Cerebellar cortex (tissue), 1 donor: ENCODE measurements at regions not wholly inside any gene's neighbourhood (a gene's known extent, or its start where the extent isn't known, plus 50 kb on each side); places are given as distances from the start of the nearest gene placed in this dataset.
A peak's percentile ranks its signal among the peaks of the same experiment; 100 is the strongest.

ENCODE experiments used
- DNase-seq: peaks from one replicate; pipeline ENCODE4 v3.0.0-alpha.2; 2015; ENCODE audit warnings: low spot score

DNA sequence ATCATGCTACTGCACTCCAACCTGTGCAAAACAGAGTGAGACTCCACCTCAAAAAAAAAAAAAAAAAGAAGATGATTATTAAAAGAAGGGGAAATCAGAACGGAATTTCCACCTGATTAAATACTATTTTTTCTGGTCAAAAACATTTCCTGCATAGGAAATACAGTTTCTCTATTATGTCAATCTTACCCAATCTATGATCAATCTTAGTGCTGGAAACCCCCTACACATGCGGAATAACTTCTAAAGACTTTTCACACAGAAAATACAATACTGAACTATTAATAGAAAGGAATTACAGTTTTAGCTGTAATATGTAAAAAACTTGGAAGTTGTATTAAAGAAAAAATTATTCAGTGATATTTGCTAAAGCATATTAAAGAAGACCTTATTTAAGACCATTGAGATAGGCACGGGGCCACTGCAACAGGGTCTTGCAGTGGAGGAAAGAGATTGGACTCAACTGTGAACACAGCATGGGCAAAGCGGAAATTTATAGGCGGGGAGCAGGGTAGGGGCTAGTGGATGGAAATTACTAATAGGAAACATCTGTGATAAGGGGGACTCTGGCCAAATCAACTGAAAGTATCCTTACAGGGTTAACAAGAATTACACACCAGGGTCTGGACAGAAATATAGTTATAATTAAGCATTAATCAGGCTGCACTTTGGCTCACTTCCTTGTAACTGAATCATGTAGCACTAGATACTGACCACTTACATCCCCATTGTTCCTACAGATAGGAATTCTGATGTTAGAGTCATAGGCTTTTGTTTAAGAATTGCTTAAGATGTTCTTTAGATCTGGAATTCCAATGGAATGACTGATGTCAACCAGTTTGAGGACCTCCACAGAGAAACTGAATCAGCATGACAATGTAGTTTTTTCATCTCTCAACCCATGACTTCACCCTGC, 411.5 kb upstream of the DDI1 start:
- no peak for DNase-seq

DNA sequence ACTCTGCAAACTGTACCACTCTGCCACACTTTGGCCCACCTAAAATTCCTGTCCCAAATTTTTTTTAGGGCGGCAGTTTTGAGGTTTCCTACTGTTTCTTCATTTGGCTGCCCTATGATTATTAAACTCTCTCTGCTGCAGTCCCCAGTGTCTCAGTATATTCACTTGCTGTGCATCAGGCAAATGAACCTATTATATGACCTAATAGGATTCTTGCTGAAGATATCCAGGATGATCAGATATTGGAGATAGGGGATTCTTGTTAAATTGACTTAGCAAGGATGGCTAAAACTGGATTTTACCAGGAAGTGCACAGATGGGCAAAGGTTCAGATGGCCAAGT, 410.8 kb upstream of the DDI1 start:
- no peak for DNase-seq

DNA sequence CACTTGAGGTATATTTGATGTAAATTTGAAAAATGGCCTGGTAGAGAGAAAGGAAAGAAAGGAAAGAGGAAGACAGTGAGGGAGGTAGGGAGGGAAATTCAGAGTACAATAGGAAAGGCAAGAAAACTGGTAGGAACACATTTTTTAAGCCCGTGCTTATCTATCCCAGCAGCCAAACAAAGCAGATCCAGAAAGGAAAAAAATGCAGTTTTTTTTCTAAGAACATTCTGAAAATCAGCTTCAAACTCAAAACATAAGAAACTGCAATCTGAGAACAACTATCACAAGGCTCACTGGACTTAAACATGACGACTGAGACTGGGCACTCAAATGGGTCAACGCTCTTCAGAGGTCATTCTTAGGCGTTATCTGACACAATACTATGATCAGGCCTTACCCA, 408.3 kb upstream of the DDI1 start:
- no peak for DNase-seq

DNA sequence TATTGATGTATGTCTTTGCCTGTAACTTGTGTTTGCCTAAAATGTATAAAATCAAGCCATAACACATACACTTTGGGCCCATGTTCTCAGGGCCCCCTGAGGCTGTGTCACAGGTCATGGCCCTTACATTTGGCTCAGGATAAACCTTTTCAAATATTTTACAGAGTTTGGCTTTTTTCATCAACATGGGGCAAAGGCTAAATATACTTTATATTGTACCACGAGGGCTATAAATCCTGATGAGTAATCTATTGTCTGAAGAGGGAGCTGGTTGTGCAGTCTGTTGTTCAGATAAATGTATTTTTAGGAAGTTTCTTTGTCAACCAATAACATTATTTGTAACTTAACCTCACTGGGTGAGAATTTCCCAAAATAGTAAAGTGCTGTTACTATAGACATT, 404.6 kb upstream of the DDI1 start:
- DNase-seq: no peak

DNA sequence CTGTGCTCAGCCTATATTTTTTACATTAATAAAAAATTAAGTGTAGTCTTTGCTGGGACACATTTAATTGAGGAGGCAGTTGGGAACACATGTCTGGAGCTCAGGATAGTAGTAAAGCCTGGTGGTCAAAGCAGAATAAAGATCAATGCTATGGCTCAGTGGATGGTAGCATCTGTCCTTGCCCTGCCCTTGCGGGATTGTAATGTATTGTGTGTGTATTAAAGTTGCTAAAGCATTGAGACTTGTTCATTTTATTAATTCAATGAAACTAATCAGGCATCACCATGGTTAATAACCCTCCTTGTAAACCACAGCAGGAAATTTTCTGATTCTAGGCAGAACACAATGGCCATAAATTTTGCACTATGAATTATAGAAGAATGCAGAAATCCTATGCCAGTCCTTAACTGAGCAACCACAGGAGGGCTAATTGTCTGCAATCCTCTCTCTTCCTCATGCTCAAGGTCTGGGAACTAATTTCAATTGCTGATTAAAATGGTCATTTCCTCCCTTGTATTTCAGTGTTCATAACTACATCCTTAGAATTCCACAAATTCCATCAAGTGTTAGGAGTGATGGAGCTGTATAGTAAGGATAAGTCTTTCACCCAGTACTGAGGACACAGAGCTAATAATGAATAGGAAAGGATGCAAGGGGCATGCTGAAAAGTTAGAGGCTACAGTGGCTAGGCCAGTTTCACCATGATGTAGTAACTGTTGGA, 403.2 kb upstream of the DDI1 start:
- DNase-seq: peak; percentile 33

DNA sequence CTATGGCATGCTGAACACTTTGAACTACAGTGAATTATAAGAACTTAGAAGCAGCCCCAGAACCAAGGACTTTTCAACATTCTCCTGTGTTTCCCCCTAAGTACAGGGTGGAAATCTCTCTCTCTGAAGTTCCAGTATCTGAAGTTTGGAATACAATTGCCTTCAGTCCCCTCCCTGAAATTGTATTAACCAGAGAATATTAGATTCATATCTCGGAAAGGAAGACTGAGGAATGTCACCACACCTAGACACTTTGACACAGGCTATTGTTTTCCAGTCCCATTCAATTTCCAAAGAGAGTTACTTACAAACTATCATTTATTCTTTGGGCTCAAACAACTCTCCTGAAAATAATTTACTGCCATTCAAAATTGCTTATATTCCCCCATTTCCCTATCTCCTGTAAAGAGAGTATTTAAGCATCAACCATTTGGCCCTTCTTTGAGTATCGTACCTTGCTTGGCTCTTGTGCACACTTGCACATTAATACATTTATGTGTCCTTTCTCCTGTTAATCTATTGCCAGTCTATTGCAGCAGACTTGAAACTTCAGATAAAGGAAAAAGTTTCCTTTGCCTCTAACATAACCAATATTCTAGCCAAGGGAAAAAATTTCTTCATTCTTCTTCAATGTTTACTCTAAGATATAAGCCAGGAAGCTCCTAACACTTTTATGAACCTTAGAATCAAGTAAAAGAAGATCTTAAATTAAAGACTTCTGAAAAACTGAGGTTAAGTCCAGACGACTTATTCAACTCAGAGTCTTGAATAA, 402.4 kb upstream of the DDI1 start:
- DNase-seq: no peak

DNA sequence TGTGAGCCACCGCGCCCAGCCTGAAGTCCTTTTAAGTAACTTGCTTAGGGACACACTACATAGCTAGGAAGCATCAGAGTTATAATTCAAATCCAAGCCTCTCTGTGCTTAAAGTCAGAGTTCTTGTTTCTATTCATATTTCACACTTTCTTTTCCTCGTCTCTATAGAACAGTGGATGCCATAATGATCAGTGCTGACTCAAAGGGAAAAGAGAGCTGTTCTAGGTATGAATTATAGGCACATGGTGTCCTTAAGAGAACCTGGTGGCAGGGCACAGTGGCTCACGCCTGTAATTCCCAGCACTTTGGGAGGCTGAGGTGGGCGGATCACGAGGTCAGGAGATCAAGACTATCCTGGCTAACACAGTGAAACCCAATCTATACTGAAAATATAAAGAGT, 400.2 kb upstream of the DDI1 start:
- no peak for DNase-seq

DNA sequence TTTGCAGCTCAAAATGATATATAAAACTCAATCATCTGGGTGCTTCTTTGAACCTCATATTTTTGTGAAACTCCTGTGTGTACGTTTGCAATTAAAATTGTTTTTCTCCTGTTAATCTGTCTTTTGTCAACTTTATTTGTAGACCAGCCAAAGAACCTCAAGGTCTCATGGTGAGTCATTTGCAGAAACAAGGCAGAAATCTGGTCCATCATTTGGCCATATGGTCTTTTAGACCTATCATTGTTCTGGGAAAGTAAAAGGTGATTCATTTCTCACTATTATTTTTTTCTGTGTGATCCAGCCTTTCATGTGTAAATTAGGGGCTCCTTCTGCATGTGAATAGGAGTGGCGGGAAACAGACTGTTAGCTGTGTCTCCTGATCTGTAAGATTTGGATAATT, 399.1 kb upstream of the DDI1 start:
- DNase-seq: no peak

DNA sequence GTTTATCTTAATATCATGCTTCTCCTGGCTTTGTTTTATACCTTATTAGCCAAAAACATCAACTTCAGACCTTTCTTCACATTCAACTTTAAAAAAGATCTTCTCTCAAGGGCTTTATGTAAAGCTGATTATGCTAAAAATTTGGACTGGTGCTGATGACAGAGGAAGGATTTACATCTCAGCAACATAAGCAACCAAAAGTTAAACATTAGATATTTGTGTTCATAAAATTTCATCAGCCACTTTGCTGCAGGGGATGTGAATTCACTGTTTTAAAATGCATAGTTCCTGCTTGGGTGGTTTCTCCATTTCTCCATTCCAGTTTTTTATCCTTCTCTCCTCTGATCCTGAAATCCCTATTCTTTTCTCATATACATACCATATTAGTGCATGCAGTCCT, 398.6 kb upstream of the DDI1 start:
- DNase-seq: no peak

DNA sequence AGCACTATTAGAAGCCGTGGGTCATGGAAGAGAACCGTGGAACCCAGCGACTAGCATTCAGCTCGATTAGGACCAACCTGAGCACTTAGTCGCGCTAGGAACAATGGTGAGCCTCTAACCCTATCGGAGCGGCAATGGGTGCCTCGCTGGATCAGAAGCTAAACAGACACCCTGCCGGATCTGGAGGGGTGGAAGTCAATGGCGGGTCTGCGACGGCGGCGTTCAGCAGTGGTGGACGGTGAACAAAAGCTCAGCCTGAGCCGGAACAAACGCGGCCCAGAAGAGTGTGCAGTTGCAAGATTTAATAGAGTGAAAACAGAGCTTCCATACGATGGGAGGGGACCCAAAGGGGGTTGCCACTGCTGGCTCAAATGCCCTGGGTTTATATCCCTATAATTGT, 391.8 kb upstream of the DDI1 start:
- no peak for DNase-seq

DNA sequence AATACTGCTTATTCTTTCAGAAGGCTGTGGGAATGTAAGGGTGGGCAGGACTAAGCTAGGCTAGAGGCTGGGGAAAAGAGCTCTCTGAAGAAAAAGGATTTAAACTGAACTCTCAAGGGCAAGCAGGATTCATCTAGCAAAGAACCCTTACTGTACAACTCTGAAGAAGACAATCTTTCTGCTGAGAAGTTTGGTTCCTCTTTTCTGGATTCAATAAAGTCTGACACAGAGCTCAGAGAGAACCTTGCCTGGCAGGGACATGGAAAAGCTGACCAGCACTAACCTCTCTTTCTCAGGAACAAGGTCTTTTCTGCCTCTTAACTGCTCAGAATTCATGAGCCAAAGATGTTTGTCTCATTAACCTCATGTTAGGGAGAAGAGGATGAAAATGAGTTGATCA, 388.4 kb upstream of the DDI1 start:
- DNase-seq: no peak

DNA sequence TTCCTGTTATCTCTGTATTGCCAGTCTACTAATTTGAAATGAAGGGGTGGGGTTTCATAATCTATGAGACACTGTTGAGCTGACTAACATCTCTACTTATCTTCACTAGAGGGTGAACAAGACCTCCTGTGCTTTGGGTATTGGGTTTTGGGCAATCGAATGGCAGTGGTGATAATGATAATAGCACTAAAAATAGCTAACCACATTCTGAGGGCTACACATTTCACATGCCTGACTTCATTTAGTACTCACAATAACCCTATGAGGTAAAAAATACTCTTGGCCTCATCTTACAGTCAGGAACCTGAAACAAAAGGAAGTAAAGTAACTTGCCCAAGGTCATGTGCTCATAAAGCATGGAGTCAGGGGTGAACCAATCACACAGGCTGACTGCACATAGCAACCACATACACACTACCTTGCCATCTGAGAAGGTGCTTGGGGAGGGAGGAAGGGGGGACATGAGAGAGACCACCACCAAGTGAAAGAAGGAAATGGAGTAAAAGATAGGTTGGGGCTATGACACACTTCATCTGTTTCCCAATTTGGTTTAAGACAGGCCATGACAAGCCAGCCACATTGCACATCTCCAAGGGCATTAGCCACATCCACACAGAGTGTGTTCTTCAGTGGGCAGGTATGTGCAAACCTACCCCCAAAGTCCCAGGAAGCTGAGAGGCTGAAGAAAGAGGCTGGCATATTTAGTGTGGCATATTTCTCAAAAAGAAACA, 387.6 kb upstream of the DDI1 start:
- DNase-seq: no peak

DNA sequence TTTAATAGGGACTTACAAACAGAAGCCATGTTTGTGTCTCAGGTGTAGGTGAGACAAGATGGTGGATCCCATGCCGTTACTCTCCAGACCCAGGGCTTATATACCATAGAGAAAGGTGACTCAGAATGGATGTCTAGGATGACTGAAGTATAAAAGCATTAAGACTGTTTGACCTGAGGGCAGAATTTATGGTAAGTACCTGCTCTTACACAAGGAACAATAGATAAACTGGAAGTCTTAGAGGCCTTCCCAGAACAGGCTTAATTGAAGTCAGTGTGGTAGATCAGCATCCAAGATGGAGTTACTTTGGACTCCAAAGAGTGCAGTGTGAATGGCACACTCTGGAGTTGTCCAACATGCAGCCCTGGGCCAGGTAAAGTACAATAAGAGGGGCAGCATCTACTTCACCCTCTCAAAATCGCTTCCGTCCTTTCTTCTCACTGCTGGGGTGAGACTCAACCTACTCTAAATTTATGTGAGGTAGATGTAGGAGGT, 387.0 kb upstream of the DDI1 start:
- no peak for DNase-seq

DNA sequence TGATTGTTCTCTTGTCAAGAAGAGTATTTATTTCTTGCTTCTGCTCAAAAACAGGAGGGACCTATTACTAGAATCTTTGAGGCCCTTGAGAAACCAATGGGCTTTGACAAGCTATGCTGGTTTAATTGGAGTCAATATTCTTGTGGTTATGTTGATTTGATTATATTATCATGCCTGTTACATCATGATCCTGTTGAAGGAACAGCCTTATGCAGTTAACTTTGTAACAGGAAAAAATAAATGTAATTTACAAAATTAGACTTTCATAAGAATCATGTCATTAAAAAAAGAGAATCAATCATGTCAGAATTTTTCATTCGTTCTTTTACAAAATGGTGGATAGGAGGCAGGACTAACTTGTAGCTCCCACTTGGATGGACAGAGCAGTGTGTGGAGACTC, 386.1 kb upstream of the DDI1 start:
- DNase-seq: no peak

DNA sequence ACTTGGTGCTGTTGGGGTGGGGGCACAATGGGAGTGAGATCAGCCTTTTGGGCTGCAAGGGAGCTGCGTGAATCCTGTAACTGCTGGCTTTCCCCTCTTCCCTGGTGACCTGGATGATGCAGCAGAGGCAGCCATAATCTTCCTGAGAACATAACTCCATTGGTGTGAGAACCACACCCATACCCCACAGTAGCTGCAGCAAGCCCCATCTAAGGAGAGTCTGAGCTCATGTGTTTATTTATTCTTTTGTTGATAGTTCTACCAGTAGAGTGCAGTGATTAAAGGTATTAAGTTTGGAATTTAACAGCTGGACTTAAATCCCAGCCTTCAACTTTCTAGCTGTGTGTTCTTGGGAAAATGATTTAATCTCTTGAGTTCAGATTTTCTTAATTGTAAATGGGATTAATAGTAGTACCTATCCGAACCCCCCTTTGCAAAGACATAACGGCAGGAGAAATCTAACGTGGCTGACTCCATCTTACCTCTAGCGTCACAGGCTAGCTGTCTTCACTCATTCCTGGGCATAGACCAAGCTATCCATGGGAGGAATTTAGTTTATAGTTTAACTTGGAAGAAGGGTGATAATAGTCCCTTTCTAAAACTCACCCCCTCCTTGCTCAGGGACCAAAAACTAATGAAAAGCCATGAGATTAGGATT, 385.0 kb upstream of the DDI1 start:
- peak; percentile 22 for DNase-seq

DNA sequence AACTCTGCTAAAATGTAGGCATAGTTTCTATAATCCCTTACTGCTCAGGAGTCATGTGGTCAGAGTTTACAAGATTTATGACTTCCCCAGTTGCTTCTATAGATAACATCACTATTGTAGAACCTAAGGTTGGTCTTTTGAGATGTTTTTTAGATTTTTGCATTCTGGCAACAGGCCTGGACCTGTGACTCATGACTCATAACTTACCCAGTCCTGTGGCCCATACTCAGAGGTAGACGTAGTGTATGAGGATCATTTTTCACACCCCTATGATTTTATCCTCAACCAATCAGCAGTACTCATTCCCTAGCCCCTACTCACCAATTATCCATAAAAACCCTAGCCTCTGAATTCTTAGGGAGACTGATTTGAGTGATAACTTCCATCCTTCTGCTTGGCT, 384.4 kb upstream of the DDI1 start:
- DNase-seq: peak; percentile 41

DNA sequence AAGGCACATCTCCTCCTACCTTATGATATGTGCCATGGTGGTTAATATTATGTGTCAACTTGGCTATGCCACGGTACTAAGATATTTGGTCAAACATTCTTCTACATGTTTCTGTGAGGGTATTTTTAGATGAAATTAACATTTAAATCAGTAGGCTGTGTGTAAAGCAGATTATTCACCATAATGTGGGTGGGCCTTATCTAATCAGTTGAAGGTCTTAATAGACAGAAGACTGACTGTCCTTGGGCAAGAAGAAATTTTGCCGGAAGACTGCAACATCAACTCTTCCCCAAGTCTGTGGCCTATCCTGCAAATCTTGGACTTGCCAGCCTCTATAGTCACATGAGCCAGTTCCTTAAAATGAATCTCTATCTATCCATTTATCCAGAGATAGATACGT, 380.1 kb upstream of the DDI1 start:
- DNase-seq: no peak

DNA sequence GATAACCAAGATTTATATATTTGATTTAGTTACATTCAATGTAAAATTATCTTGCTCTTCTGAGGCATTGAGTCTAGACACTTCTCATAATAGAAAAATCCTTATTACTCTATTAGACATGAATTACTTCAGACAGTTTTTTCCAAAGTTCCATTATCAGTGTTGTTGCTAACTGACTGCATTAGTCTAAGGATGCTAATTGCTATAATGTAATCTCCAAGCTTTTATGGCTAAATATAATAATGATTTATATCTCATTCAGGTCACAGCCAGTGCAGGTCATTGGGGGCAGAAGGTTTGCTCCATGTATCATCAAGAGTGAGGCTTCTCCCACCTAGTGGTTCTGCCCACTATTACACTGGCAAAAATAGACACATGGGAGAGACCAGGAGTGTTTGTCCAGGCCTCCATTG, 377.2 kb upstream of the DDI1 start:
- peak; percentile 22 for DNase-seq

DNA sequence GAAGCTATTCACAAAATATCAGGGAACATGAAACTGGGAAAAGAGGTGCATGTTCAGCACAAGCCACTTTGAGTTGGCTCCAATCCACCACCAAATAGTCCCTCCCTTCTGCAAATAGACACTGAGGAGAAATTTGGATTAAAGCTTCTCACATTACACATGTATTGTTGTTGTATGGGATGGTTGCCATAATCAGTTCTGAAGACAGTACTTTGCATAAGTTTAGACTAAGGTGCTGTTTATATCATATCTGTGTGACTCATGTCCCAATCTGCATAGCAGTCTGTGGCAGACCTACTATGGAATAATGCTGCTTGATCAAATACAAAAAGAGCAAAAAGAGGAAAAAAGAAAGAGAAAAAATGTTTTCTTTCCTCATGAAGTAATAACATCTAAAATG, 376.7 kb upstream of the DDI1 start:
- DNase-seq: no peak

DNA sequence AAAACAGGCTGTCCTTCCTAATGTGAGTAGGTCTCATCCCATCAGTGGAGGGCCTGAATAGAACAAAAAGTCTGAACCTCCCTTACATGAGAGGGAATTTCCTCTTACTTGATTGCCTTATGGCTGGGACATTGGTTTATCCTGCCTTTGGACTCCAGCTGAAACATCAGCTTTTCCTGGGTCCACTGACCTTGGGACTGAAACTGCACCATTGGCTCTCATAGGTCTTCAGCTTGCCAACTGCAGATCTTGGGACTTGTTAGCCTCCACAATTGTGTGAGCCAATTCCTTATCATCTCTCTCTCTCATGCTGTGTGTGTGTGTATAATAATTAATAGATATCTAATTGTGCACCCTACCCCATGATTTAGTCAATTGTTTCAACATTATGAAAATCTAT, 375.3 kb upstream of the DDI1 start:
- DNase-seq: no peak

DNA sequence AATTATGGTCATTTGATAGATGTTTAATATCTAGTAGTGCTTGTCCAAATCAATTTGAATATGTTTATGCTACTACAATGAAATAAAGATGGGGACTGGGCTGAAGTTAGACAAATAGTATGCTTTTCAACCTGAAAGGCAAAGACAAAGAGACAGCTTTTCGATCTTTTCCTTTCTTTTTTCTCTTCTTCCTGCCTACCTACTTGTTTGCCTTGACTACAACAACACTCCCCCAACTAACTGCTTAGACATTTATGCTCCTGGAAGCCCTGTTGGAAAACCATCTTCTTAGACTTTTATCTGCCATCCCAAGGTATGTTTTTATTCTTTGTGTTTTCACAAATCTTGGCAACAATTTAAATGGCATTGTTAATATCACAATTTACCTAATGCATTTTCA, 374.4 kb upstream of the DDI1 start:
- no peak for DNase-seq

DNA sequence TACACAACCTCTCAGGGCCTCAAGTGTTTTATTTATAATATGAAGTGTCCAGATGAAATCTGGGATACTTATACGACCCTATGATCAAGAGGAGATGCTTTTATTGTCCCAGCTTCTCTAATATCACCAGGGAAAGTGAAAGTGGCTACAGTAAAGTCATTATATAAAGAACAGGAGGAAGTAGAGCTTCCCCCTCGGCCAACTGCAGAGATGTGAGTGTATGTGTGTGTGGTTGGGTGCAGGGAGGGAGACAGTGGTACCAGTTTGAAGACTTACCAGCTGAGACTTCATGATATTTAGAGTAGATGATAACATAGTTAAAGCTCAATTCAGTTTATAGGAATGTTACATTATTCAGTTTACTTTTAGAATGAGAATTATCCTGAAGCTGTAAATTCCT, 373.6 kb upstream of the DDI1 start:
- DNase-seq: no peak
